Aorta (tissue), 5 donors: ENCODE measurements at regions not wholly inside any gene's neighbourhood (a gene's known extent, or its start where the extent isn't known, plus 50 kb on each side); places are given as distances from the start of the nearest gene placed in this dataset.

ENCODE experiments used
- ATAC-seq: fragments of 200-7000 bp; cut with Tn5 transposase; one replicate; pipeline ENCODE4 v1.9.1; 2022; ENCODE audit warnings: moderate library complexity; ENCODE audit not compliant: low FRiP score
- DNase-seq, 2 donors: peaks; one replicate each; pipeline ENCODE4 v3.0.0-alpha.2; 2020
- H3K27ac ChIP-seq, 2 donors: one replicate each; pipeline ENCODE4 v1.5.1; 2013; ENCODE audit warnings: low read length in 2 of 2, mild to moderate bottlenecking in 2 of 2, moderate library complexity in 2 of 2, control low read depth in 1 of 2, inconsistent platforms in 1 of 2, low read depth in 1 of 2
- H3K27me3 ChIP-seq, 2 donors: one replicate each; pipeline ENCODE4 v1.6.1; 2013; ENCODE audit warnings: control low read depth in 1 of 2, low read length in 1 of 2, mild to moderate bottlenecking in 1 of 2, moderate library complexity in 1 of 2; ENCODE audit not compliant: insufficient read depth in 2 of 2, control insufficient read depth in 1 of 2
- H3K36me3 ChIP-seq, 2 donors: one replicate each; pipeline ENCODE4 v1.6.1; 2013; ENCODE audit warnings: control low read depth in 1 of 2, low read length in 1 of 2, mild to moderate bottlenecking in 1 of 2; ENCODE audit not compliant: insufficient read depth in 2 of 2, control insufficient read depth in 1 of 2
- H3K4me1 ChIP-seq, 2 donors: one replicate each; pipeline ENCODE4 v1.6.1; 2013; ENCODE audit warnings: low read length in 2 of 2, control low read depth in 1 of 2, mild to moderate bottlenecking in 1 of 2, moderate library complexity in 1 of 2; ENCODE audit not compliant: insufficient read depth in 2 of 2, control insufficient read depth in 1 of 2
- H3K4me3 ChIP-seq, 2 donors: one replicate each; pipeline ENCODE4 v1.5.1; 2013; ENCODE audit warnings: low read length in 2 of 2, control low read depth in 1 of 2, mild to moderate bottlenecking in 1 of 2
- H3K9me3 ChIP-seq: one replicate; pipeline ENCODE4 v1.6.1; 2013; ENCODE audit warnings: mild to moderate bottlenecking, low read length; ENCODE audit not compliant: control insufficient read depth
- WGBS, 2 donors: extraction: QIAGEN DNeasy Blood & Tissue Kit; methylation state at CpG; one replicate each; pipeline ENCODE4 v1.1.7; 2013; 5-methylcytosine and 5-hydroxymethylcytosine counted together
- intact Hi-C, 2 donors: fragments of 100-400 bp; cut with DNase I; formaldehyde crosslinking; loops; one replicate each; pipeline versions ENCODE4 v1.14.2 to v1.15.0; 2022
- donor health status: healthy with polysubstance abuse.
- donor health status: Bipolar disorder and iron deficiency.
- donor health status: DM: no; HTN: no; CAD: no.
- donor health status: DM: no; HTN: no; CAD: no.
- donor health status: DM: yes; HTN: yes; CAD: no.

DNA sequence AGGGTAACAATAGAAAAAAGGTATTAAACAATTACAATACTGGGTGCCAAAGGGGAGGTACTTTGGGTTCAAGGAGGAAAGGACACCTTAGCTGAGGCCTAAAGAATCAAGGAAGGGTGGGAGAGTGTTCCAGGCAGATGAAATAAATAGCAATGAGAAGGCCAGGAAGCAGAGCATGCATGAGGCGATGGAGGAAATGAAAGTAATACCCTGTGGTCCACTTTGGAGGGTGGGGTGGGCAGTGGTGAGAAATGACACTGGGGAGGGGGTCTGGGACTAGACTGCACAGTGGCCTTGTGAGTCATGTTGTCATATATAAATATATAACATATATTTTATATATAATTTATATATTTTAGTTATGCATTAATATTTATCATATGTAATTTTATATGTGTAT lies 55.9 kb downstream of the BHLHE40 start:
- no peaks in the 10 kb centered on the region for H3K27me3 ChIP-seq
- no peaks in the 10 kb centered on the region for H3K36me3 ChIP-seq
- no peak overlapping the region for H3K4me3 ChIP-seq
- H3K4me1 ChIP-seq: no peaks in the 10 kb centered on the region
- ATAC-seq (no peak), DNase-seq (no peak)
- H3K9me3 ChIP-seq: no peaks in the 10 kb centered on the region
- H3K27ac ChIP-seq: no peak overlapping the region
- 93 to 94% methylated on average over 1 of the region's 1 CpG for WGBS, 2 donors
- intact Hi-C loops: no loop called here

DNA sequence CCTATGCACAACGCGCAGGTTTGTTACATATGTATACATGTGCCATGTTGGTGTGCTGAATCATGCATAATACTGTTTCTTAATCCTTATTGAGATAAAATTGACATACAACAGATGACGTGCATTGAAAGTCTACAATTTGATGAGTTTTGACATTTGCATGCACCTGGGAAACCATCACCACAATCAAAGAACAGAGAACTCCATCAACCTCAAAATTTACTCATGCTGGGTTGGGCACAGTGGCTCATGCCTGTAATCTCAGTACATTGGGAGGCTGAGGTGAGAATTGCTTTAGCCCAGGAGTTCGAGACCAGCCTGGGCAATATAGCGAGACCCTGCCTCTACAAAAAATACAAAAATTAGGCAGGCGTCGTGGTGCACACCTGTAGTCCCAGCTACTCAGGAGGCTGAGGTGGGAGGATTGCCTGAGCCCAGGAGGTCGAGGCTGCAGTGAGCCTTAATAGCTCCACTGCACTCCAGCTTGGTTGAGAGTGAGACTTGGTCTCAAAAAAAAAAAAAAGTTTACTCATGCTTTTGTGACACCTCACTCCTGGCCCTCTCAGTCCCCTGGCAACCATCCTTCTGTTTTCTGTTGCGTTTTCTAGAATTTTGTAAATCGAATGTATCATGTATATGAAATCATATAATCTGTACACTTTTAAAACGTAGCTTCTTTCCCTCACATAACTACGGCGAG lies 56.6 kb downstream of the BHLHE40 start:
- H3K4me1 ChIP-seq: no peaks in the 10 kb centered on the region
- no peaks in the 10 kb centered on the region for H3K27me3 ChIP-seq
- no peak overlapping the region for H3K27ac ChIP-seq
- WGBS, 2 donors: 86 to 89% methylated on average over 13 of the region's 13 CpGs
- no peak for ATAC-seq
- no peaks in the 10 kb centered on the region for H3K9me3 ChIP-seq
- no peaks in the 10 kb centered on the region for H3K36me3 ChIP-seq
- intact Hi-C loops: no loop called here
- DNase-seq: no peak
- no peak overlapping the region for H3K4me3 ChIP-seq

DNA sequence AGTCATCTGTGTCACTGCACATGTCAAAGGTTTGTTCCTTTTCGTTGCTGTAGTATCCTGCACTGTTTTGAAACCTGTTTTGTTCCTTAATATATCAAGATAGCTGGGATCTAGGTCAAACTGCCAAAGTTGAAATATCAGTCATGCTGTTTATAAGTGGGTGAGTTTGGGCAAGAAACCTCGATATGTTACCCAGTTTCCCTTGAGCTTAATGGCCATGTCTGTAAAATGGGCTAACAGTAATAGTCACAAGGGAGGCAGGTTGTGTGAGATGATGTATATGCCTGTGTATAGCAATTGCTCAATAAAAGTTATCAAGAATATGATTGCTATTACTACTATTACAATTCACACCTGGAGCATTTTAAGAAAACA lies 57.1 kb downstream of the BHLHE40 start:
- Histone ChIP-seq H3K27me3 (no peaks in the 10 kb centered on the region), H3K4me1 (no peaks in the 10 kb centered on the region), H3K36me3 (no peaks in the 10 kb centered on the region), H3K4me3 (no peak overlapping the region), H3K9me3 (no peaks in the 10 kb centered on the region), H3K27ac (no peak overlapping the region)
- 66 to 69% methylated on average over 2 of the region's 2 CpGs for WGBS, 2 donors
- ATAC-seq: no peak
- no peak for DNase-seq
- intact Hi-C loops: no loop called here

DNA sequence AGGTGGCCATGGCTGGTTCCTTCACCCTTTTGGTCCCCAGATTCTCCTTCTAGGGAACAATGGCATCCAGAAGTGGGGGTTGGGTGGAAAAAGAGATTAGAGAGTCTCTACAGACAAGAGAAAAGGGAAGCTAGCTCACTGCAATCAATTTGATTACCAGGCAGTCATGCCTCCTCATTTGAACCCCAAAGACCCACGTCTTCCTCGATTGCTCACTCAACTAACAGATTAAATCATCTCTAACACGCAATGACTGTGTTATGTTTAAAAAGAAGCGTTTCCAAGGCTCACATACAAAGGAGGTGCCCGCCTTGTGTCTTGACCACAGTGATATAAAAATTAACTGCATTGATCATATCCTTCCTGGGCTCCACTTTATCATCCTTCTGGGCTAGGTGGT lies 57.6 kb downstream of the BHLHE40 start:
- no peak overlapping the region for H3K4me3 ChIP-seq
- intact Hi-C loops: no loop called here
- H3K36me3 ChIP-seq: no peaks in the 10 kb centered on the region
- no peaks in the 10 kb centered on the region for H3K4me1 ChIP-seq
- ATAC-seq (no peak), DNase-seq (no peak)
- no peaks in the 10 kb centered on the region for H3K9me3 ChIP-seq
- 85 to 91% methylated on average over 5 of the region's 5 CpGs for WGBS, 2 donors
- no peaks in the 10 kb centered on the region for H3K27me3 ChIP-seq
- H3K27ac ChIP-seq: no peak overlapping the region

DNA sequence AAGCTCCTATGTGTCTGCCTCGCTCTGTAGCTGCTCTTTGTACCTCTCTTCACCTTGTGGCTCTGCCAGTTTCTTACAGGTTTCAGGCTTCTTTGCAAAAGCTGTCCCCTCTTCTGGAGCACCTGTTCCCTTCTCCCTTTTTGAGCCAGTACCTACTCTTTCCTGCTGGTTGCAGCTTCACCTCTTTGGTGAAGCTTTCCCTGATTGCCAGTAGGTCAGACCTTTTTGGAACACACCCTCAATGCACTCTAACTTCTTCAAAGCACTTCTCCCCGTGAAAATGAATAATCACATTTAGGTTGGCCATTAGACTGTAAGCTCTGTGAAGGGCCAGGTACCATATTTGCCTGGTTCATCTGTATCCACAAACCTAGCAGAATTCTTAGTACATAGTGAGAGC lies 60.3 kb downstream of the BHLHE40 start:
- H3K9me3 ChIP-seq: no peaks in the 10 kb centered on the region
- intact Hi-C loops: no loop called here
- DNase-seq: no peak
- no peak for ATAC-seq
- H3K27me3 ChIP-seq: no peaks in the 10 kb centered on the region
- no peak overlapping the region for H3K4me3 ChIP-seq
- H3K27ac ChIP-seq: no peak overlapping the region
- no peaks in the 10 kb centered on the region for H3K36me3 ChIP-seq
- H3K4me1 ChIP-seq: no peaks in the 10 kb centered on the region
- 95% methylated on average over 2 of the region's 2 CpGs for WGBS, 2 donors

DNA sequence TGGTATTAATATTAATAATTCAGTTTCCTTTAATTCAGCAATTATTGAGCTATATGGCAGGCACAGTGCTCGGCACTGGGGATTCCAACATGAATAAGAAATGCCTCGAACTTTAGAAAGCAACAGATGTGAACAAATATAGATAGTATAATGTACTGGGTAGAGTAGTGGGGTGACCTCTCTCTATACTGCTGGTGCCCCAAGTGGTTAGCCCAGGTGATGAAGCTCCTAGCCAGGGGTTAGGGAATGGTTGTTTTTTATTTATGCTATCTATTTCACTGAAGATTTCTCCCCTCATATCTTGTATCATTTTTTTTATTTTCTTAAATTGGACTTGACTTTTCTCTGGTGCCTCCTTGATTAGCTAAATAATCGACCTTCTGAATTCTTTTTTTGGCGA lies 62.1 kb downstream of the BHLHE40 start:
- Histone ChIP-seq H3K27ac (no peak overlapping the region), H3K4me1 (no peaks in the 10 kb centered on the region), H3K4me3 (no peak overlapping the region), H3K9me3 (no peaks in the 10 kb centered on the region), H3K36me3 (no peaks in the 10 kb centered on the region), H3K27me3 (no peaks in the 10 kb centered on the region)
- 72 to 92% methylated on average over 4 of the region's 4 CpGs for WGBS, 2 donors
- intact Hi-C loops: no loop called here
- DNase-seq (no peak), ATAC-seq (no peak)

DNA sequence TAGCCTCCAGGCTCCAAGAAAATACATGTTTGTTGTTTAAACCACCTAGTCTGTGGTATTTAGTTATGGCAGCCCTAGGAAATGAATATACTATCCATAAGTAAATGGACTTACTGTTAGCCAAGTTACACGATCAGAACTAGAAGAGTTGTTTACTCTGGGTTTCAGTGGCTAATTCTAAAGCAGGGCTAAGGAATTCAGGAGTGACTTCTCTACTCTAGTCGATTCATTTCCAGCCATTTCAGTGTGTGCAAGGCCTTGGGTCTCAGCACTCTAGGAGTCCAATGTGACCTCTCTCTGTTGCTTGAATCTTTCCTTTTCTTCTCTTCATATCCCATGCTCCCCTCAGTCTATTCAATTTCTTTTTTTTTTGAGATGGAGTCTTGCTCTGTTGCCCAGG lies 66.7 kb downstream of the BHLHE40 start:
- WGBS, 2 donors: 76 to 77% methylated on average over 2 of the region's 2 CpGs
- no peaks in the 10 kb centered on the region for H3K4me1 ChIP-seq
- DNase-seq (no peak), ATAC-seq (no peak)
- no peaks in the 10 kb centered on the region for H3K36me3 ChIP-seq
- no peaks in the 10 kb centered on the region for H3K9me3 ChIP-seq
- no peak overlapping the region for H3K27ac ChIP-seq
- H3K27me3 ChIP-seq: no peaks in the 10 kb centered on the region
- intact Hi-C loops: no loop called here
- H3K4me3 ChIP-seq: no peak overlapping the region

DNA sequence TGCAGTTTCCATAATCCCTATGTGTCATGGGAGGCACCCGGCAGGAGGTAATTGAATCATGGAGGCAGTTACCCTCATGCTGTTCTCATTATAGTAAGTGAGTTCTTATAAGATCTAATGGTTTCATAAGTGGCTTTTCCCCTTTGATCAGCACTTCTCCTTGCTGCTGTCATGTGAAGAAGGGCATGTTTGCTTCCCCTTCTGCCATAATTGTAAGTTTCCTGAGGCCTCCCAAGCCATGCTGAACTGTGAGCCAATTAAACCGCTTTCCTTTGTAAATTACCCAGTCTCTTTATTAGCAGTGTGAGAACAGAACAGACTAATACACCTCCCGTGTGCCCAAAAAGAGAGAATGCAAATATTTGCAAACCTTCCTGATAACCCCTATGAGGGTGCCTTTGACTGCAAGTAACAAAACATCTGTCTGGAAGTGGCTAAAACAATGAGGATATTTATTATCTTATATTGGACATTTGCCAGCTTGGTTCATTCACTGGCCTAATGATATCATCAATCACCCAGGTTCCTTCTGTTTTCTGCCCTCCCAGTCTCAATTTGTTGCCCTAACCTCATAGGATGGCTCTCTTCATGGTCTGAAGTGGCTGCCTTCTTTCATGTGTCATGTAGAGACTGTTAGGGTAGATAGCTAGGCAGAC lies 68.7 kb downstream of the BHLHE40 start:
- DNase-seq: no peak
- H3K36me3 ChIP-seq: no peaks in the 10 kb centered on the region
- no peak overlapping the region for H3K4me3 ChIP-seq
- no peaks in the 10 kb centered on the region for H3K4me1 ChIP-seq
- intact Hi-C loops: no loop called here
- no peaks in the 10 kb centered on the region for H3K9me3 ChIP-seq
- no peak for ATAC-seq
- H3K27ac ChIP-seq: no peak overlapping the region
- WGBS, 2 donors: 93 to 98% methylated on average over 3 of the region's 3 CpGs
- H3K27me3 ChIP-seq: no peaks in the 10 kb centered on the region

DNA sequence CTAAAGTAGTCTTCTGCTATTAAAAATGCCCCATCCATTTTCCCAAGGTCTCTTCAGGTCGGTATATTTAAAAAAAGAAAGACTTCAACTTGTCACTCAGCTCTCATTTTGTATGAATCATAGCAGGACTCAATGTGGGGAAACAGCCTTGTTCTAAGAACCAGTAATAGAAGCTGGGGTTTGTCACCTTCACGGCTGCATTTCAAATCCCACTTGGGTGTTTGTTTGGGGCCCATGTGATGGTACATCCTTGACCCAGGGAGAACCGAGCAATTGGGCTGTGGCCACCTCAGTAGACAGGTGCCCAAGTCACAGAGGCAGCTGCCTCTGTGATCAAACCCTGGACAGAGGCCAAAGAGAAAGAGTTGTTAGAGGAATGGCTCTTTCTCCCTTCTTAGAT lies 70.3 kb upstream of the ARL8B start:
- 75 to 78% methylated on average over 3 of the region's 3 CpGs for WGBS, 2 donors
- DNase-seq (no peak), ATAC-seq (no peak)
- intact Hi-C loops: loop anchor here (2.0 to 10.0 kb wide), 3 partner anchors 25 to 397 kb away; partner anchors contain the start of gene BHLHE40 (in 1 of the 2)
- no peaks in the 10 kb centered on the region for H3K36me3 ChIP-seq
- H3K4me3 ChIP-seq: no peak overlapping the region
- H3K27ac ChIP-seq: no peak overlapping the region
- no peaks in the 10 kb centered on the region for H3K9me3 ChIP-seq
- H3K4me1 ChIP-seq: no peaks in the 10 kb centered on the region
- H3K27me3 ChIP-seq: no peaks in the 10 kb centered on the region
